GM21619 (cell line): ENCODE measurements at regions not wholly inside any gene's neighbourhood (a gene's known extent, or its start where the extent isn't known, plus 50 kb on each side); places are given as distances from the start of the nearest gene placed in this dataset.

Experiments used
- ATAC-seq: cut with Tn5 transposase; IDR thresholded peaks from one replicate; pipeline ENCODE4 v1.9.1; 2021; ENCODE audit not compliant: unreplicated experiment

- ATAC-seq = no peak
These were observed 198.3 kb downstream of the GLI2 start for GRCh38 chr2:120933693-120934573.

- ATAC-seq = no peak
These were observed 199.1 kb downstream of the GLI2 start for GRCh38 chr2:120934574-120935338.

GRCh38 chr2:120935339-120936313, 200.0 kb downstream of the GLI2 start:
- no peak for ATAC-seq

GRCh38 chr2:120936476-120937334, 201.0 kb downstream of the GLI2 start:
- no peak for ATAC-seq

GRCh38 chr2:120937686-120938044, 202.0 kb downstream of the GLI2 start:
- no peak for ATAC-seq

GRCh38 chr2:120938045-120938771, 202.5 kb downstream of the GLI2 start:
- no peak for ATAC-seq

- ATAC-seq = no peak
These were observed 204.1 kb downstream of the GLI2 start for GRCh38 chr2:120939595-120940318.

GRCh38 chr2:120940319-120940696, 204.6 kb downstream of the GLI2 start:
- no peak for ATAC-seq

- ATAC-seq = no peak
These were observed 205.1 kb downstream of the GLI2 start for GRCh38 chr2:120940726-120941256.

- ATAC-seq = no peak
These were observed 206.0 kb downstream of the GLI2 start for GRCh38 chr2:120941571-120942120.

- ATAC-seq = no peak
These were observed 207.0 kb downstream of the GLI2 start for GRCh38 chr2:120942658-120943057.

- ATAC-seq = no peak
These were observed 207.9 kb downstream of the GLI2 start for GRCh38 chr2:120943403-120944034.

- ATAC-seq = no peak
These were observed 208.9 kb downstream of the GLI2 start for GRCh38 chr2:120944575-120944974.

GRCh38 chr2:120945091-120945490, 209.4 kb downstream of the GLI2 start:
- no peak for ATAC-seq

- ATAC-seq = no peak
These were observed 210.3 kb downstream of the GLI2 start for GRCh38 chr2:120945832-120946499.

GRCh38 chr2:120947327-120947726, 211.7 kb downstream of the GLI2 start:
- ATAC-seq = no peak

GRCh38 chr2:120947982-120948661, 212.5 kb downstream of the GLI2 start:
- no peak for ATAC-seq
